ENCODE measurements at regions not wholly inside any gene's neighbourhood (a gene's known extent, or its start where the extent isn't known, plus 50 kb on each side); places are given as distances from the start of the nearest gene placed in this dataset.

GRCh38 chr7:155166673-155167370, 96.7 kb downstream of the HTR5A start:
- DNase-seq, result no peak
- H3K27me3 Mint-ChIP-seq (ENCODE audit: low read depth in 3 of 3), result peaks cover 3 to 4% (median 3%) of the 10 kb centered on the region in 3 donors
- WGBS (ENCODE audit: insufficient coverage), result 85% methylated on average over 28 of the region's 28 CpGs
- H3K9me3 Mint-ChIP-seq, result peaks cover 0 to 9% (median 1%) of the 10 kb centered on the region in 7 donors
- H3K4me1 Mint-ChIP-seq, result no peaks in the 10 kb centered on the region
- TF ChIP-seq CTCF (IDR thresholded peaks at IDR 0.05), result no peak
- Histone ChIP-seq H3K36me3 (replicated peaks in 1 of 2; ENCODE audit: control insufficient read depth in 1 of 2, insufficient read depth in 2 of 2, low read length in 2 of 2) (no peaks in the 10 kb centered on the region), H3K9ac (ENCODE audit: insufficient read depth, low read length, poor library complexity, severe bottlenecking) (no peak overlapping the region), H3K4me1 (ENCODE audit: control insufficient read depth in 1 of 2, insufficient read depth in 2 of 2, low read length in 2 of 2) (no peaks in the 10 kb centered on the region), H3K27me3 (ENCODE audit: control insufficient read depth in 2 of 2, insufficient read depth in 2 of 2, low read length in 2 of 2) (no peaks in the 10 kb centered on the region), H3K79me2 (ENCODE audit: insufficient read depth, low read length) (no peaks in the 10 kb centered on the region), H3K4me3 (replicated peaks in 1 of 3; ENCODE audit: low read depth in 2 of 3, low read length in 3 of 3) (no peak overlapping the region), H4K20me1 (ENCODE audit: insufficient read depth, low read length) (no peaks in the 10 kb centered on the region), H3K9me3 (replicated peaks in 1 of 2; ENCODE audit: control insufficient read depth in 1 of 2, insufficient read depth in 1 of 2, low read length in 2 of 2) (no peaks in the 10 kb centered on the region), H3K4me2 (replicated peaks; ENCODE audit: extremely low read depth, low read length, poor library complexity, severe bottlenecking) (no peak overlapping the region), H3K27ac (ENCODE audit: low read depth in 1 of 2, low read length in 2 of 2) (no peak overlapping the region), H2AFZ (ENCODE audit: insufficient read depth, low read depth, low read length, poor library complexity, severe bottlenecking) (no peak overlapping the region)
- no peak overlapping the region for H3K27ac Mint-ChIP-seq
- no peak overlapping the region for H3K4me3 Mint-ChIP-seq
- intact Hi-C loops (cut with micrococcal nuclease), result no loop called here
- no peaks in the 10 kb centered on the region for H3K36me3 Mint-ChIP-seq

DNA sequence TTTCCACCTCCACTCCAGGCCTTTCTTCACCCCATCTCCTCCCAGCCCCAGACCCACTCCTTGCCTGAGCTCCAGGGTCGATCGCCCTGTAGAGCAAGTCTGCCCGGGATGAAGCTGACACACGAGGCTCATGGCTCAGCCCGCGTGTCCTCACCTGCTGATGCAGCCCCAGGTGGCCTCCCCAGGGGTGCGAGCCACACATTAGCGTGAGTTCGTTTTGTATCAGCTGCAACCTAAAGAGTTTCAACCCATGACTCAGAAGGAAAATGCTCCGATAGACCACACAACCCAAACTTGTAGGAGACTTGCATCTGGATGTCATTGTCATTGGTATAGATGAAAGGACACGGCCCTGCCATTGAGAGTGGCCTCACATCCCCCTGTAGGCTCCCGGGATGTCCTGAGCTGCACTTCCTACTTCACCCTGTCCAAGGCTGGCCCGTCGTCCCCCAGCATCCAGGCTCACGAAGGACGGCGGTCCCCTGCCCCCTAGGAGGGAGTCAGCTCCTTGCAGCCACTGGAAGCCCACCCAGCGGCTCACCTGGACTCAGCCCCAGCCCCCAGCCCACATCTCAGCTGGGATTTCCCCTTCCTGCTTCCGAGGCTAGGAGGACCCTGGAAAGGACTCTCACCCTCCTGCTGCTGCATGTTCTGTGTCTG, 97.7 kb downstream of the HTR5A start:
- no peaks in the 10 kb centered on the region for H3K36me3 ChIP-seq (replicated peaks in 1 of 2; ENCODE audit: control insufficient read depth in 1 of 2, insufficient read depth in 2 of 2, low read length in 2 of 2)
- WGBS (ENCODE audit: insufficient coverage), result 86% methylated on average over 10 of the region's 19 CpGs
- no peaks in the 10 kb centered on the region for H4K20me1 ChIP-seq (ENCODE audit: insufficient read depth, low read length)
- no peak overlapping the region for H3K4me3 Mint-ChIP-seq
- H3K27me3 Mint-ChIP-seq (ENCODE audit: low read depth in 3 of 3), result peaks cover 2 to 6% (median 5%) of the 10 kb centered on the region in 3 donors
- H3K4me1 ChIP-seq (ENCODE audit: control insufficient read depth in 1 of 2, insufficient read depth in 2 of 2, low read length in 2 of 2), result no peaks in the 10 kb centered on the region
- no peaks in the 10 kb centered on the region for H3K36me3 Mint-ChIP-seq
- H3K27ac Mint-ChIP-seq, result no peak overlapping the region
- H3K9me3 ChIP-seq (replicated peaks in 1 of 2; ENCODE audit: control insufficient read depth in 1 of 2, insufficient read depth in 1 of 2, low read length in 2 of 2), result no peaks in the 10 kb centered on the region
- no peak overlapping the region for H3K4me2 ChIP-seq (replicated peaks; ENCODE audit: extremely low read depth, low read length, poor library complexity, severe bottlenecking)
- TF ChIP-seq CTCF (IDR thresholded peaks at IDR 0.05), result no peak
- H3K27ac ChIP-seq (ENCODE audit: low read depth in 1 of 2, low read length in 2 of 2), result no peak overlapping the region
- H3K27me3 ChIP-seq (ENCODE audit: control insufficient read depth in 2 of 2, insufficient read depth in 2 of 2, low read length in 2 of 2), result no peaks in the 10 kb centered on the region
- intact Hi-C loops (cut with micrococcal nuclease), result no loop called here
- no peak overlapping the region for H2AFZ ChIP-seq (ENCODE audit: insufficient read depth, low read depth, low read length, poor library complexity, severe bottlenecking)
- H3K79me2 ChIP-seq (ENCODE audit: insufficient read depth, low read length), result no peaks in the 10 kb centered on the region
- H3K9ac ChIP-seq (ENCODE audit: insufficient read depth, low read length, poor library complexity, severe bottlenecking), result no peak overlapping the region
- DNase-seq, result no peak
- H3K4me3 ChIP-seq (replicated peaks in 1 of 3; ENCODE audit: low read depth in 2 of 3, low read length in 3 of 3), result no peak overlapping the region
- H3K9me3 Mint-ChIP-seq, result peaks cover 0 to 9% (median 2%) of the 10 kb centered on the region in 7 donors
- no peaks in the 10 kb centered on the region for H3K4me1 Mint-ChIP-seq
